Fibroblast of lung (primary cell): ENCODE measurements at regions not wholly inside any gene's neighbourhood (a gene's known extent, or its start where the extent isn't known, plus 50 kb on each side); places are given as distances from the start of the nearest gene placed in this dataset.

Source experiments
- DNase-seq, 2 donors: peaks; one replicate each; pipeline versions ENCODE4 v3.0.0 to v3.0.0-alpha.2; 2010; ENCODE audit warnings: low read depth in 2 of 2
- H2AFZ ChIP-seq: 2 replicates; pipeline ENCODE4 v1.5.1; 2012; ENCODE audit warnings: low read length, control low read depth, inconsistent platforms
- H3K27ac ChIP-seq: 2 replicates; pipeline ENCODE4 v1.5.1; 2011; ENCODE audit warnings: low read length, control low read depth; ENCODE audit not compliant: insufficient read depth
- H3K27me3 ChIP-seq: 2 replicates; pipeline ENCODE4 v1.5.1; 2011; ENCODE audit warnings: mild to moderate bottlenecking, low read length; ENCODE audit not compliant: control insufficient read depth, insufficient read depth
- H3K36me3 ChIP-seq: 2 replicates; pipeline ENCODE4 v1.5.1; 2011; ENCODE audit warnings: low read length; ENCODE audit not compliant: control insufficient read depth, insufficient read depth
- H3K4me1 ChIP-seq: 2 replicates; pipeline ENCODE4 v1.5.1; 2011; ENCODE audit warnings: low read length; ENCODE audit not compliant: control insufficient read depth, insufficient read depth; ENCODE audit errors: extremely low read depth
- H3K4me2 ChIP-seq: 2 replicates; pipeline ENCODE4 v1.5.1; 2011; ENCODE audit warnings: low read length, control low read depth; ENCODE audit not compliant: insufficient read depth; ENCODE audit errors: extremely low read depth
- H3K4me3 ChIP-seq, 4 experiments: fragments of 200-600 bp in 1 of 4; sonication (generic) in 1 of 4; replicated peaks in 1 of 4; 2 replicates each; pipeline ENCODE4 v1.5.1; 2011 to 2016; ENCODE audit warnings: low read length in 4 of 4, low read depth in 3 of 4, mild to moderate bottlenecking in 3 of 4, control low read depth in 2 of 4, inconsistent platforms in 1 of 4, mixed read lengths in 1 of 4; ENCODE audit not compliant: insufficient read depth in 1 of 4; ENCODE audit errors: control extremely low read depth in 1 of 4
- H3K79me2 ChIP-seq: 2 replicates; pipeline ENCODE4 v1.5.1; 2012; ENCODE audit warnings: mild to moderate bottlenecking, low read length, inconsistent platforms; ENCODE audit not compliant: control insufficient read depth, insufficient read depth
- H3K9ac ChIP-seq: 2 replicates; pipeline ENCODE4 v1.5.1; 2011; ENCODE audit warnings: mild to moderate bottlenecking, low read length, control low read depth; ENCODE audit not compliant: insufficient read depth
- H3K9me3 ChIP-seq: 2 replicates; pipeline ENCODE4 v1.5.1; 2012; ENCODE audit warnings: low read depth, low read length; ENCODE audit not compliant: control insufficient read depth, insufficient read depth
- H4K20me1 ChIP-seq: 2 replicates; pipeline ENCODE4 v1.5.1; 2011; ENCODE audit warnings: low read length; ENCODE audit not compliant: control insufficient read depth, insufficient read depth; ENCODE audit errors: extremely low read depth
- EZH2 ChIP-seq: IDR thresholded peaks from 2 replicates; pipeline ENCODE4 v1.5.1; 2012; ENCODE audit warnings: low read length, control low read depth, mild to moderate bottlenecking; ENCODE audit errors: missing control alignments
- TF ChIP-seq, protein P1 (sequence below), 2 donors: IDR thresholded peaks in 1 of 2; conservative IDR thresholded peaks in 1 of 2; 1 replicate in 1 of 2; 2 replicates in 1 of 2; pipeline ENCODE4 v1.5.1; 2011 to 2012; ENCODE audit warnings: low read length in 2 of 2, control low read depth in 1 of 2, inconsistent platforms in 1 of 2, low read depth in 1 of 2, mild to moderate bottlenecking in 1 of 2

- Histone ChIP-seq H3K36me3 (no peaks in the 10 kb centered on the region), H3K4me3 (no peak overlapping the region), H4K20me1 (no peaks in the 10 kb centered on the region), H3K9ac (no peak overlapping the region), H3K4me1 (no peaks in the 10 kb centered on the region), H3K9me3 (no peaks in the 10 kb centered on the region), H3K79me2 (no peaks in the 10 kb centered on the region), H3K27ac (no peak overlapping the region), H3K27me3 (no peaks in the 10 kb centered on the region), H2AFZ (no peak overlapping the region), H3K4me2 (no peak overlapping the region)
- TF ChIP-seq EZH2, result no peak
- TF ChIP-seq, protein P1, sequence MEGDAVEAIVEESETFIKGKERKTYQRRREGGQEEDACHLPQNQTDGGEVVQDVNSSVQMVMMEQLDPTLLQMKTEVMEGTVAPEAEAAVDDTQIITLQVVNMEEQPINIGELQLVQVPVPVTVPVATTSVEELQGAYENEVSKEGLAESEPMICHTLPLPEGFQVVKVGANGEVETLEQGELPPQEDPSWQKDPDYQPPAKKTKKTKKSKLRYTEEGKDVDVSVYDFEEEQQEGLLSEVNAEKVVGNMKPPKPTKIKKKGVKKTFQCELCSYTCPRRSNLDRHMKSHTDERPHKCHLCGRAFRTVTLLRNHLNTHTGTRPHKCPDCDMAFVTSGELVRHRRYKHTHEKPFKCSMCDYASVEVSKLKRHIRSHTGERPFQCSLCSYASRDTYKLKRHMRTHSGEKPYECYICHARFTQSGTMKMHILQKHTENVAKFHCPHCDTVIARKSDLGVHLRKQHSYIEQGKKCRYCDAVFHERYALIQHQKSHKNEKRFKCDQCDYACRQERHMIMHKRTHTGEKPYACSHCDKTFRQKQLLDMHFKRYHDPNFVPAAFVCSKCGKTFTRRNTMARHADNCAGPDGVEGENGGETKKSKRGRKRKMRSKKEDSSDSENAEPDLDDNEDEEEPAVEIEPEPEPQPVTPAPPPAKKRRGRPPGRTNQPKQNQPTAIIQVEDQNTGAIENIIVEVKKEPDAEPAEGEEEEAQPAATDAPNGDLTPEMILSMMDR (conservative IDR thresholded peaks at IDR 0.05 in 1 of 2, IDR thresholded peaks at IDR 0.05 in 1 of 2; ENCODE audit: low read depth in 1 of 2, low read length in 2 of 2), result no peak
- no peak for DNase-seq
These were observed 176.3 kb downstream of the ZMAT3 start for GRCh38 chr3:178895178-178895789.
